KOPT-K1 (cell line): ENCODE measurements at regions not wholly inside any gene's neighbourhood (a gene's known extent, or its start where the extent isn't known, plus 50 kb on each side); places are given as distances from the start of the nearest gene placed in this dataset.
A peak's percentile ranks its signal among the peaks of the same experiment; 100 is the strongest.

Experiments used
- H3K27ac ChIP-seq: fragments of 200-600 bp; sonication (generic); 2 replicates; pipeline ENCODE4 v1.5.1; 2016; ENCODE audit warnings: antibody characterized with exemption, mild to moderate bottlenecking, low read depth, low read length; ENCODE audit not compliant: poor library complexity, severe bottlenecking
- H3K36me3 ChIP-seq: fragments of 200-600 bp; sonication (generic); 2 replicates; pipeline ENCODE4 v1.5.1; 2017; ENCODE audit warnings: antibody characterized with exemption, mild to moderate bottlenecking, low read length, moderate library complexity; ENCODE audit not compliant: insufficient read depth
- H3K9me3 ChIP-seq: fragments of 200-600 bp; sonication (generic); 2 replicates; pipeline ENCODE4 v1.5.1; 2017; ENCODE audit warnings: antibody characterized with exemption, low read length, mild to moderate bottlenecking; ENCODE audit not compliant: insufficient read depth, poor library complexity, severe bottlenecking

DNA sequence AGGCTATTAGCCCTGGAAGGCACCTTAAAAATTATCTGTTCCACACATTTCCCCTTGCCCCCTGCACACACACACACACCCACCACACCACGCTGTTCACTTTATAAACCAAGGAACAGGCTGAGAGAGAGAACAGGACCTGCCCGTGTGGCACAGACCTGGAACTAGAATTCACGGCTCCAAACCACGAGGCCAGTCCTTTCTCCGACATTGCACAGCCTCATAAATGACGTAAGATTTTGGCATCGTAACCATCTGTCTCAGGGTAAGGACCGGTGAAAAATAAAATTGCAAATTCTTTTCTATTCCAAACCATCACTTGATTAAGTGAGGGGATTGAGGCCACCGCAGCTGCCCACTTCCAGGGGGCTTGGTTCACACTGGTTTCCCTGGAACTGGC lies 330.3 kb downstream of the BCOR start:
- Histone ChIP-seq H3K36me3 (no peaks in the 10 kb centered on the region), H3K9me3 (no peaks in the 10 kb centered on the region), H3K27ac (no peak overlapping the region)

DNA sequence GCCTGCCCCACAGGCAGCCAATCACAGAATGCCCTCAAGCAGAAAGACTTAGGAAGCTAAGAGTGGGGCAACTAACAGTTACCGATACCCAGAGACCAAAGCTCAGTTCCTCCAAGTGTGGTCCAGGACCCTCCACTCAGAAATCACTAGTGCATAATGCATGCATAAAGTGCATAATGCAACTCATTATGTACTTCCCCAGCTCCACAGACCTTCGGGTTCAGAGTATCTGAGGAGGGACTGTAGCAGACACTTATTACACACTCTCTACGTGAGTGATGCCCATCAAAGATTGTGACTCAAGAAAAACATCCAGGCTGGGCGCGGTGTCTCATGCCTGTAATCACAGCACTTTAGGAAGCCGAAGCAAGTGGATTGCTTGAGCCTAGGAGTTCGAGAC lies 328.0 kb downstream of the BCOR start:
- Histone ChIP-seq H3K9me3 (no peaks in the 10 kb centered on the region), H3K27ac (no peak overlapping the region), H3K36me3 (no peaks in the 10 kb centered on the region)

GRCh38 chrX:39771089-39771488 lies 326.7 kb downstream of the BCOR start:
- Histone ChIP-seq H3K36me3 (no peaks in the 10 kb centered on the region), H3K27ac (peak overlapping the region; percentile 91), H3K9me3 (no peaks in the 10 kb centered on the region)

DNA sequence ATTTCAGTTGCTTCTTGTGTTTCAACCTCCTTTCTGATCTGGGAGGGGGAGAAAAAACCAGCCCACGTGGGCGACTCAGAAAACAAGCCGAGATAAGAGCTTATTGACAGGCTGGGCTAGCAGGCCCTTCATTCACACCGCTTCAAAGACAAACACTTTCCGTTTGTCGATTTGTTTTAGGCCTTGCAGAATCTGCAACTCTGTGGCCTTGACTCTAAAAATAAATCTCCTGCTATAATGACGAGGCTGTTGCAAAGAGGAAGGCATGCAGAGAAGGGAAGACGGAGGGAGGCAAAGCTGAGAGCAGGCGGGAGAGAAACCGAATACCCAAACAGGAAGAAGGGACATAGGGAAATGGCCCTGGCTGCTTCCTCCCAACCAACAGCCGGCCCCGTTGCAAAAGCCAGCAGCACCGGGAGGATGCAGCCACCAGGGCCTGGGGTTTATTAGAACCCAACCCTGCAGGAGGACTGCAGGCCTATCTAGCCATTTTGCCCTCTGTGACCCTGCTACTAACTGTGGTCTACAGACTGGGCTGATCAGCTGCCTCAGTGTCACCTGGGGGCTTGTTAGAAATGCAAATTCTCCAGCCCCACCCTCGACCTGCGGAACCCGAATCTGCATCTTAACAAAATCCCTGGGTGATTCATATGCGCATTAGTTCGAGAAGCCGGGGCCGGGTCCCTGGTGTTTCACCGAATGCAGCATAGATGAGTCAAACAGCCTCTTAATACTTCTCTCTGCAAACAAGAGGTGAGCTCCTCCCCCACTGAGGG lies 325.5 kb downstream of the BCOR start:
- Histone ChIP-seq H3K36me3 (no peaks in the 10 kb centered on the region), H3K27ac (peak overlapping the region; percentile 91), H3K9me3 (no peaks in the 10 kb centered on the region)

GRCh38 chrX:39773150-39773549 lies 324.6 kb downstream of the BCOR start:
- no peaks in the 10 kb centered on the region for H3K36me3 ChIP-seq
- H3K9me3 ChIP-seq = no peaks in the 10 kb centered on the region
- peak overlapping the region; percentile 91 for H3K27ac ChIP-seq

DNA sequence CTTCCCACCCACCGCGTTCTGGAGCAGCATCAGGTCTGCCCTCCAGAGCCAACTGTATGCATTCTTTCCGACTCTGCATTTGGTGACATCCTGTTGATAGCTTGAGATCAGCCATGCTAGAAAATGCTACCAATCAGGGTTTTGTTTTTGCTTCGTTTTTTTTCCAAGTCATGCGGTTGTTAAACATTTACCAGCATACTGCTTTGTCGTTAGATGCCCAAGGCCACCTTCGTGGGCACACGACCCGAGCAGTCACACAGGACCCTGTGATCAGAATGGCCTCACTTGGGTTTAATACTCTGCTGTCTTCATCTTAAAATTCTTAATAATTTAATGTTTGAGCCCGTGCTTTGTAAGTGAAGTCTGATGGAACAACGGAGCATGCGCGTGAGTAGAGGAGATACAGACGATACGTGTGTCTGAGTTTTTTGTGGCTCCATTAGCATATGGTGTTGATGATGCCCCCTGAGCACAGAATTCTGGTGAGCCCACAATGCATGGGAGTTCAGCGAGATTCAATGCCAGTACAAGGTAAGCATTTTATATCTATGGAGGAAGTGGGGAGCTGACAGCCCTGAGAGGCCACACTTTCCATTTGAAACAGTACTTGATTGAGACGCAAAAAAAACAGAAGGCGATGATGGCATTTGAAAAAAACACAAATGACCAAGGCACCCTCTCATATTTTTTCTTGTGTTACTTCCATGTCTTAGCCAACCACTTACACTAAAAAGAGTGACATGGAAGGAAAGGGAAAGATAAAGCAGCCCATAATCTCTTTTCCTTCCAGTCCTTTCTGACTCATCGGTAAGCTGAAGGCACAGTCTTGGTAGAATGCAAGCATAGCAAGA lies 323.6 kb downstream of the BCOR start:
- Histone ChIP-seq H3K36me3 (no peaks in the 10 kb centered on the region), H3K9me3 (no peaks in the 10 kb centered on the region), H3K27ac (no peak overlapping the region)

GRCh38 chrX:39774774-39775328 lies 322.9 kb downstream of the BCOR start:
- Histone ChIP-seq H3K27ac (no peak overlapping the region), H3K9me3 (no peaks in the 10 kb centered on the region), H3K36me3 (no peaks in the 10 kb centered on the region)

DNA sequence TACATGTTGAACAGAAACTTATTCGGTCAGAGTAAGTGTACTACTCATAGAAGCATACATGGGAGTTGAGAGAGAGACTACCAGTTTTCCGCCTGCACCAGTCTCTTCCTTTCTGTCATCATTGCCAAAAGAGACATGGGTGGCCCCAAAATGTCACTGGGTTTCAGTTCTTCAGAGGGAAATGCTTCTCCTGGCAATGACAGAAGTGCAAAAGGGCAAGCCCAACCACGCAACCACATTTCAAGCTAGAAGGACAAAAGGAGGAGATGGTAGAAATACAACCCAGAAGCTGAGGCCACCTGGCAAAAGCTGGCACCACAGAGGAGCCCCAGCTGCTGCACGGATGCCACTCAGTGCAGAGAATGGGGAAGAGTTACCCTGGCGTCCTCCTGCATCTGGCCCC lies 320.1 kb downstream of the BCOR start:
- Histone ChIP-seq H3K9me3 (no peaks in the 10 kb centered on the region), H3K36me3 (no peaks in the 10 kb centered on the region), H3K27ac (peak overlapping the region; percentile 46)

GRCh38 chrX:39779952-39780783 lies 317.6 kb downstream of the BCOR start:
- Histone ChIP-seq H3K9me3 (no peaks in the 10 kb centered on the region), H3K27ac (no peak overlapping the region), H3K36me3 (no peaks in the 10 kb centered on the region)

GRCh38 chrX:39782276-39782675 lies 315.5 kb downstream of the BCOR start:
- Histone ChIP-seq H3K36me3 (no peaks in the 10 kb centered on the region), H3K9me3 (no peaks in the 10 kb centered on the region), H3K27ac (no peak overlapping the region)

DNA sequence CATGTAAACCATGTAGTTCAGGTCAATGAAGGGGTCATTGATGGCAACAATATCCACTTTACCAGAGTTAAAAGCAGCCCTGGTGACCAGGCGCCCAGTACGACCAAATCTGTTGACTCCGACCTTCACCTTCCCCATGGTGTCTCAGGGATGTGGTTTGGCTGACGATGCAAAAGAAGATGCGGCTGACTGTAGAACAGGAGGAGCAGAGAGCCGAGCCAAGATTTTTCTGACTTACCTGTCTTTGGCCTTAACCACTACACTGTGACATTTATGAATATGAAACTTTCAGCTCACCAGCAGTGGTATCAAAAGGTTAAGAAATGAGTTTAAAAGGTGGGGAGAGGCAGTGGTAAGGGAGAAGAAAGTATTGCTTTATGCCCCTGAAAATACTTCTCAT lies 309.8 kb downstream of the BCOR start:
- Histone ChIP-seq H3K36me3 (no peaks in the 10 kb centered on the region), H3K9me3 (no peaks in the 10 kb centered on the region), H3K27ac (no peak overlapping the region)

DNA sequence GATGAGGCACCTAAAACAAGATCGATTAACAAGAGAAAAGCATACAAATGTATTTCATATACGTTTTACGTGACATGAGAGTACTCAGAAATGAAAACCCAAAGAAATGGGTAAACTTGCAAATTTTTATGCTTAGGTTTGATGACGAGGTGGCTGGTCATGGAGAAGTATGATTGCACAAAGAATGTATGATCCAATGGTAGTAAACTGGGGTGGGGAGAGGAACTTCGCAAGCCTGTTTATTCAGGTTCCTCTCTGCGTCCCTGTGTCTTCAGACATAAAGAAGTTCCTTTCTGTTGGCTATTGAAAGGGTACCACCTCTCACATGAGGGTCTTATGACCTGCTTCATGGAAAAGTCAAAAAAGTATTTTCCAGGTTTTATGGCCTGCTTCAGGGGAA lies 309.2 kb downstream of the BCOR start:
- no peak overlapping the region for H3K27ac ChIP-seq
- H3K9me3 ChIP-seq = no peaks in the 10 kb centered on the region
- H3K36me3 ChIP-seq = no peaks in the 10 kb centered on the region

GRCh38 chrX:39791691-39792090 lies 306.1 kb downstream of the BCOR start:
- no peaks in the 10 kb centered on the region for H3K9me3 ChIP-seq
- H3K36me3 ChIP-seq = no peaks in the 10 kb centered on the region
- H3K27ac ChIP-seq = no peak overlapping the region

- Histone ChIP-seq H3K36me3 (no peaks in the 10 kb centered on the region), H3K27ac (no peak overlapping the region), H3K9me3 (no peaks in the 10 kb centered on the region)
Observed at GRCh38 chrX:39795605-39796004, 302.2 kb downstream of the BCOR start.

DNA sequence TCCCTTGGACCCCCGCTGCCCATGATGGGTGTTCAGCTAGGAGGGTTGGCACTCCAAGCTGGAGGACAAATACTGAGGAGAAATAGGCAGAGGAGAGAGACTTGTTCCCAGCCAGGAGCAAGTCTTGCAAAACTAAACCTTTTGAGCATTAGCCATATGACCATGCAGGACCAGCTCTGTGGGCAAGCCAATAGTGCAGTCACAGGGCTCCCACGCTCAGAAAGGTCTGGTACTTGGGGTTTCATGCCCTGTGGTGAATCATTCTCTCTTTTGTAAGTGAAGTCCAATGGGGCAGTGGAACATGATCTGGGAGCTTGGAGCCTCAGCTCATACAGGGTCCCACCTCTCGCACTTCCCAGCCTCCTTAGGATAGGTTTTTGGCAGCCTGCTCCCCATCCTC lies 300.9 kb downstream of the BCOR start:
- Histone ChIP-seq H3K9me3 (no peaks in the 10 kb centered on the region), H3K36me3 (no peaks in the 10 kb centered on the region), H3K27ac (no peak overlapping the region)
